NOMO-1 (cell line): ENCODE measurements at regions not wholly inside any gene's neighbourhood (a gene's known extent, or its start where the extent isn't known, plus 50 kb on each side); places are given as distances from the start of the nearest gene placed in this dataset.
"Not testable (repeated sequence)": the region's sequence is repeated elsewhere in the genome, so short reads cannot be mapped to it uniquely, and the experiment has no call there.

Experiments
- DNase-seq, 2 experiments: peaks; one replicate each; lab custom pipeline; 2025; ENCODE audit not compliant: unreplicated experiment in 2 of 2; lab: John Stamatoyannopoulos, UW

DNA sequence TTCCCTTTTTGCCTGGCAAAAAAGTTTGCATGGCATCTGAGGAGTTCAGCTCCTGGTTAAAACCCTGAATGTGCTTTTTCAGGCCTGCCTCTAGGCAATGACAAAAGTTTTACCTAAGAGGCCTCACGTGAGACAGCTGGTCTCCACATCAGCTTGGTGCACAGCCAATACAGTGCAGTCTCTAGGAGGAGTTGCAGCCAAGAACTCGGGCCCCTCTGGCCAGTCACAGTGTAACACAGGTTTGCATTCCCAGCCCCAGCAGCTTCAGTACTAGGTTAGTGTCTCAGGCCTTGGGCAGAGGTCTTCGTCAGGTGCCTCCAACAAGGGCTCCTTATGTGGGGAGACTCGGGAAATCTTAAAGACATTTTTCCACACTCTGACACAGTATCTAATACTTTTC lies 771.7 kb downstream of the SORCS1 start:
- DNase-seq = no peak

DNA sequence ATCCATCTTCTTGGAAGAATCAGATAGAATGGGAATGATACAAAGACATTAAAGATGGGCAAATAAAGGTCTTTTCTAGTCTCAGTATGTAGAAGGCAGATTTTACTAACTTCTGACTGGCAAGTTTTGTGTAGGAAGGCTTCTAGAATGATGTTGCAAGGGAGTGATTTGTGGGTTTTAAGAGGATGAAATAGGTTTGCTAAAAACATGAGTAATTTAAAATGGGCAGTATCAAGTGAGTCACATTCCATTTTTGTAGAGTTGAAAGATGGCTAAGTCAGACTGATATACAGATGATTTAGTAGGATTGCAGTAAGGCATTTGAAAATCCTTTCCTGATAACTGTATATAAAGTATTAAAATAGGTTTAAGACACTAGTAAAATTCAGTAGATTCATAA lies 777.4 kb downstream of the SORCS1 start:
- DNase-seq = no peak

DNA sequence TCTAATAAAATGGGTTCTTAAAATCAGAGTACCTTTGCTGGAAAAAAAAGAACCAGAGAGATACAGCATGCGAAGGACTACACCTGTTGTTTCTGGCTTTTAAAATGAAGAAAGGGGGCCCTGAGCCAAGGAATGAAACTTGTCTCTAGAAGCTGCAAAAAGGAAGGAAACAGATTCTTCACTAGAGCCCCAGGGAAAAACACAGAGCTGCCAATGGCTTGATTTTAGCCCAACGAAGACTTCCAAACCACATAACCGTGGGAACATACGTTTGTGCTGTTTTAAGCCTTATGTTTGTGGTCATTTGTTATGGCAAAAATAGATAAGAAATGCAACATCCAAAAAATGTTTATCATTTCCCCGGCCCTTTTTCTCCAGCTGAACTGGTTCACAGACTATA lies 780.0 kb downstream of the SORCS1 start:
- no peak for DNase-seq

DNA sequence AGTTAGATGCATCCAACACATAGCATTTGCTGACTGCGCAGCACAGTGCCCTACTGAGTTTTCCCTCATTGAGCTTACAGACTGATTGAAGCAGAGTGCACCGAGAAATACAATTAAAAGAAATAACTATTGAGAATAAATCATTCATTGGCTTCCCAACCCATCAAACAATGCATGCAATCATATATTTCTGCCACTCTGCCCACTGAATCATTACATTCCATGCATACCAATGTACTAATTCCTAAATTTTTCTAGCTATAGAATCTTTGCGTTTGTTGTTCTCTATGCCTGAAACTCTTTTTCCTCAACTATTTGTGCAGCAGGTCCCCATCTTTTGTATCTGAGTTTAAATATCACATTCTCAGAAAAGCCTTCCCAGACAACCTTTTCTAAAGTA lies 783.8 kb downstream of the SORCS1 start:
- no peak for DNase-seq

DNA sequence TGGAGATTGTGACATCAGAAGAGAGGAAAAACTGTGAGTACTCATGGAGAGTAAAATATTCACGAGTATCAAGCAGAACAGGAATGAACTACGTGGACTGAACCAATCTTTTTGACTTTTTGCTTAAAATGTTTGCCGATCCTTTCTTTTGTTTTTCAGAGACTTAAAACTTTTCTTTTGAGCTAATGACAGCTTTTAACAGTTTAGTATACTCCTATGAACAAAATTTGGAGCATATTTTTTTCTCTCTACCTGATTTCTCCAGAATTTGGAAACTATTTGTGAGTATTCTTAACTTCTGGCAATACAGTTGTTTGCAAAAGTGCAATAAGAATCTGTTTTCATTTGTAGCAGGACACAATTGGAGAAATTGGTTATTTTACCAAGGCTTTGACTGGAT lies 786.3 kb downstream of the SORCS1 start:
- DNase-seq = no peak

DNA sequence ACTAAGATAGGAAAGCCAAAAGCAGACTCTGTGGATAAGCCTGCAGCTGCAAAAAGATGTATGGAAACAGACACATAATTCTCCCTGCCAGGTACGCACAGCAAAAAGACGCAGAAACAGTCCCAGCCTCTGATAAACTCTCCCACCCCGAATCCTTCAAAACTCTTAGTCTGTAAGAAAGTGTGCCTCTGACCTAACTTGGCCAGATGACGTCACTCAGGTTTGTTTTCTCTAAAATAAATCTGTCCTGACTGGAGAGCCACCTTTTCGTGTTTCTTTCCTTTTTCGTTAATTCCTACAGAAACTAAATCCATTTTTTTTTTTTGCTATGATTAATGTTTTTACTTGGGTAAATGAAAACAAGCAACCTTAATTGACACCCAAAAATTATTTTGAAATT lies 793.8 kb downstream of the SORCS1 start:
- DNase-seq = no peak

DNA sequence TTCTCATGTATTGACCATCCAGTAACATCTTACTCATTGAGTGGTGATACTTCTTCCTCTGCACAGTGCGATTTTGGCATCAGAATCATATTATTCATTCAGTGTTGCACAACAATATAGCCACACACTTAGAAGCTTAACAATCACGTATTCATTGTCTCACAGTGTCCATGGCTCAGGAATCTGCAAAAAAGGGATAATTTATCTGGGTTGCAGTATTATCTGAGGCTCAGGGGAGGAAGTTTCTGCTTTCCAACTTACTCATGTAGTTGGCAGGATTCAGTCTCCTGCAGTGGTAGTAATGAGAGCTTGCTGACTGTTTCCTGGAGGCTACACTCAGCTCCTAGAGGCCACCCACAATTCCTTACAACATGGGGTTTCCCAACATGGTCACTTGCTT lies 803.6 kb downstream of the SORCS1 start:
- DNase-seq = no peak

DNA sequence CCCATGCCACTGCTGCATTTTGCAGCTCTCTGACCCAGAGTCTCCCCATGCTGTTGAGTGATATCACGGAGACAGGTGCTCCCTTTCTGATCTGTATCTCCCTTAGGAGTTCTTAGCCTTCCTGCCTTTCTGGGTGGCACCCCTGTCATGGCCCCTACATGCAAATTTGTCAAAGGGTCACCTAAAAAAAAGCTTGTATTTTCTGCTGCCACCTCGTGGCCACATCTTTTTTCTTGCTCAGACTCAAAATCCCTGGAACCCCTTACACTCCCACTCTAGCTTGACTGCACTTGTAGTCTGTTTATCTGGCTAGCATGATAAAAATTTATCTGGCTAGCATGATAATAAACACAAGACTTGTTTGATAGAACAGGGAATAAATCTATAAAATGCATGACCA lies 809.1 kb downstream of the SORCS1 start:
- DNase-seq = no peak

DNA sequence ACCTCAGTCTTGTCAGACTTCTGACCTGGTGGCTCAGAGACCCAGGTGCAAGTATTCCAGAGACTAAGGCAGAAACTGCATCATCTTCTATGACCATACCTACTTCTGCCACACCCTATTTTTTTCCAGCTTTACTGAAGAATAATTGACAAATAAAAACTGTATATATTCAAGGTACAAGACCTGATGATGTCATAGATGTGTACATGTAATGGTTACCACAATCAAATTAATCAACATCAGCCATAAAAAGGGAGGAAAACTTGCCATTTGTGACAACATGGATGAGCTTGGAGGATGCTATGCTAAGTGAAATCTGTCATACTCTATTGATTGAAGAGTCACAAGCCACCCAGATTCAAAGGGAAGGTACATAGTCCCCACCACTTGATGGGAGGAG lies 815.6 kb downstream of the SORCS1 start:
- DNase-seq = no peak

DNA sequence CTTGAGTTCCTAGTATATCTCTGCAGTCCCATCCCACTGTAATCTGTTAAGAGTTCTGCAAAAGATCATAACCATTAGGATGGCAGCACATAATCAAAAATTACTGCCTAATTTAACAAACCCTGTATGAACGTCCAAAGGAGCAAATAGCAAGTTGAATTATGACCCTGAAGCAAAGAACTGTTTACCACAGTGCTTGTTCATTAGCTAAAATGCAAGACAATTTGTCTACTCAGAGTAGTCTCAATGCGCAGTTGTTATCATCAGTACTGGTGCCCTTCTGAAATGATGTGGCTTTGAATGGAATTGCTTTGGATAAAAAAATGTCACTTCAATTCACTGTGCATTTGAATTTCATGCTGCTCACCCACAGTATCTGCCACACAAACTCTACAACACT lies 817.0 kb downstream of the SORCS1 start:
- DNase-seq = no peak

DNA sequence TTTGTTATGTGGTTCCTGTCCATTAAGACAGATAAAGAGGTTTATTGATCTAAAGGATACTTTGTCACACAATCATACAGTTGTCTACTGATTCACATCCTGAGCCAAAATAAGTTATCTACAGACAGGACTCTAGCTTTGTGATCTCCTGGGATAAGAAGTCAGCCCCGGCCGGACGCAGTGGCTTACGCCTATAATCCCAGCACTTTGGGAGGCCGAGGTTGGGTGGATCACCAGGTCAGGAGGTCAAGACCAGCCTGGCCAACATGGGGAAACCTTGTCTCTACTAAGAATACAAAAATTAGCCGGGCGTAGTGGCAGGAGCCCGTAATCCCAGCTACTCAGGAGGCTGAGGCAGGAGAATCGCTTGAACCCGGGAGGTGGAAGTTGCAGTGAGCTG lies 821.0 kb downstream of the SORCS1 start:
- not testable (repeated sequence) for DNase-seq

DNA sequence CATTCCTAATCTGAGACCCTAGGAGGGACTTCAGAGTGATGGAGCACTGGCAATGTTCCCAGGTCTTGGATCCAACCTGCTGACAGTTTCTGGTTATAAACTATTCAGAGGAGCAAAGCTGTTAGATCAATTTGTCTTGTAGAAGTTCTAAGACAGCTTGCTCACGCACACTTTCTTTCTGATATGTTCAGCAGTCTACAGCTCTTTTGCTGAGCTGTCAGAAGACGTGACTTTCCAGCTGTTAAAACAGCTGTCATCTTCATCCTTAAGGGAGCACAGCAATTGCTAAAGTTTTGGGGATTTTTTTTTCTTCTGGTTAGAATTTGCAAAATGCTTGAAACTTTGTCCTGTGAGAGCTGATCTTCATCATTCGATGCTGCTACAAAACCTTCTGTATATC lies 823.1 kb downstream of the SORCS1 start:
- no peak for DNase-seq

DNA sequence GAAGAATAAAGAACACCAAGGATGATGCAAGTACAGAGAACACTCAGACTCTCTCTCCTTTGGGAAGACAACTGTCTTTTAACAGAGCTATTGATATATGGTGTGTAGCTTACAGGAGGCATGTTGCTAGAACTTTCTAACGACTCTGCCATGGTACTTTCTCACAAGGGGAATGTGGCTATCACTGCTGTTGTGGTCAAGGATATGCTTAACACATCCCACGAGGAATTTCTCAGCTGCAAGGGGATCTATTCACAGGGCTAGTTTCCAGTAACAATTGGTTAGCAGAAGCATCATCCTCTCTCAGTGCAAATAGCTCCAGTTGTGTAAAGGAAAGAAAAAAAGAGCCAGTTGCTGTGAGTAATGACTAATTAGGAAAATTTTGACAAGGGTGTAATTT lies 826.0 kb downstream of the SORCS1 start:
- DNase-seq = no peak

DNA sequence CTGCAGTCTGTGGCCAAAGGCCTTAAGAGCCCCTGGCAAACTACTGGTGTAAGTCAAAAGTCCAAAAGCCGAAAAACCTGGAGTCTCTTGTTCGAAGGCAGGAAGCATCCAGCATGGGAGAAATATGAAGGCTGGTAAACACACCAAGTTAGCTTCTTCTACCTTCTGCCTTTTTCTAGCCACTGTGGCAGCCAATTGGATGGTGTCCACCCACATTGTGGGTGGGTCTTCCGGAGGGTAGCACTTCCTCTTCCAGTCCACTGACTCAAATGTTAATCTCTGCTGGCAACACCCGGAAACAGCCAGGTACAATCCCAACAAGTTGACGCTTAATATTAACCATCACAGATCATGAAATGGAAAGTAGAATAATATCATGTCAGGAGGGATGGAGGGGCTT lies 827.6 kb downstream of the SORCS1 start:
- no peak for DNase-seq

DNA sequence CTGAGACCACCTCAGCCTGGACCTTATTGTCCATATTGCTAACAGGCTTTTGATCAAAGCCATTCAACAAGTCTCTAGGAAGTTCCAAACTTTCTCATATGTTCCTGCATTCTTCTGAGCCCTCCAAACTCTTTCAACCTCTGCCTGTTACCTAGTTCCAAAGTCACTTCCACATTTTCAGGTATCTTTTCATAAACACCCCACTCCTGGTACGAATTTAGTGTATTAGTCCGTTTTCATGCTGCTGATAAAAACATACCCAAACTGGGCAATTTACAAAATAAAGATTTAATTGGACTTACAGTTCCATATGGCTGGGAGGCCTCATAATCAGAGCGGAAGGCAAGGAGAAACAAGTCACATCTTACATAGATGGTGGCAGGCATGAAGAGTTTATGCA lies 836.8 kb downstream of the SORCS1 start:
- DNase-seq = no peak

DNA sequence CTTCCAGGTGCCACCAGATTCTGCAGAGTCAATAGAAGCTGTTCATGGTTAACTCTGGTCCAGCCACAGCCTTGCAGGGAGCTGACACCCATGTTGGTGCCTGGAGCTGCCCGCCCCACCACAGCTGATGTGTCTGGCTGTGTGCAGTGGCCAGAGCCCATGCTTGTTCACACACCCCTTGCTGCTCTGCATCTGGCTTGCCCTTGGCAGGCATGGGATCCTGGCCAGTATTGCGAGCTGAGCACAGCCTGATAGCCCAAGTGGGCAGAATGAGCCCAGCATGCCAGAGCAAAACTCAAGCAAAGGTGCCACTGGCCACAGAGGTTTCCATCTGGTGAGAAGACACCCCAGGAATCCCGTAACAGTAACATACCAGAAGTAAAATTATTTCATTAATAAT lies 843.6 kb downstream of the SORCS1 start:
- no peak for DNase-seq

DNA sequence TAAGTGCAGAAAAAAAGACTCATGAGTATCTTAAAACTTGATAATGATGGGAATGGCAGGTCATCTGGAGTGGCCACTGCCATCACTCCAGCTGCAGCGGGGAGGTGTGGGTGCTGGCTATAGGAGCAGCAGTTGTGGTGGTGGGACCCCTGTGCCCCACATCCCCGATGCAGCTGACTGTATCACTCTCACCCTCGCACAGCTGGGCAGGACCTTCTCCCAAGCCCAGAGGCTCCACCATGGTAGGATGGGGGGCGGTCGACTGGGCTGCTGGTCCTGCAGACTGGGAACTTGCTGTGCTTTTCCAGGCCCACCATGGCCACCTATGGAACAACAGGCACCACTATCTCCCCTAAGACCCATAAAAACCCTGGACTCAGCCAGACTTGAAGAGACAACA lies 844.4 kb downstream of the SORCS1 start:
- no peak for DNase-seq

DNA sequence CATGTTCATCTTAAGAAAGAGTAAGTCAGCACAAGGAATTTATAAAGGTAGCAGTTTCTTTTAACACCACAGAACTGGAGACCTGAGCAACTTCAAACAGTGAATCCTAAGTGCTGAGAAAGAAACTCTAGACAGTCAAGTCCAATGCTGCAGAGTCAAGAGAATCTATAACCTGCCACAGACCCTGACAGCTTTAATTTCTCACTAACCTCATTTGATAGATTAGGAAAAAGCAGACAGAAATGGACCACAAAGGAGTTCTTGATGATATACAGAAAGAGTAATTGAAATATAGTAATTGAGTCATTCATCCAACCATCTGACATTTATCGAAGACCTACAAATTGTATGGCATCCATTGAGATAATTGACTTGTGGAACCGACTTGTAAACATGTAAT lies 847.0 kb downstream of the SORCS1 start:
- no peak for DNase-seq

DNA sequence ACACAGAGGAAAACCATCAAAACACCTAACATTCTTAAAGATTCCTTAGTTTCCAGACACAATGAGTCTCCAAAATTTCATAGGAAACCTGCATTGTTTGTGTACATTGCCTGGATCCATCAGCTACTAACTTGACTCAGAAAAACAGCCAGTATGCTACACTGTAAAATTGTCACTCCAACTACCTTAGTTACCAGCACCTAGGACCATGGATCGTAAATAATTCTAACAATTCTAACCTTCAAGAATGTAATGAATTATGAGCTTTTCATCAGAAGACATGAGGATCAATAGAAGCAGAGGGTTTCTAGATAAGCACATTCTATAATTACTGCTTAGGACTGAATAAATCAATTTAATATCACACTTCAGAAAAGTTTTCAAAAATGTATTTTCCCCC lies 851.5 kb downstream of the SORCS1 start:
- no peak for DNase-seq

DNA sequence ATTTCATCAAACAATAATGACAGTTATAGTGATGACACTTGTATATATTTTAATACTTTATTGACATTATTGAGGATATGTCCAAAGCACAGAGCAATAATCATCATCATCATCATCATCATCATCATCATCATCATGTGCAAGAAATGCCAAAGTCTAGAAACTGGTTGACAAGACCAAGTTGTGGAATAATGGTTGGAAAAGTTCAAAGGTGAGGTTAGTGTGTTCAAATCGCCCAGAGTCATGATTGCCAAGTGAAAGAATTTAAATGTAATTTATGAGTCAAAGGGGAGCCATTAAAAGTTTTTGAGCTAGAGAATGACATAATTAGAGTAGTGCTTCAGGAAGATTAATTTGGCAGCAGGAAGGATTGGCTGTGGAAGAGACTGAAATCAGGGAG lies 852.4 kb downstream of the SORCS1 start:
- no peak for DNase-seq

DNA sequence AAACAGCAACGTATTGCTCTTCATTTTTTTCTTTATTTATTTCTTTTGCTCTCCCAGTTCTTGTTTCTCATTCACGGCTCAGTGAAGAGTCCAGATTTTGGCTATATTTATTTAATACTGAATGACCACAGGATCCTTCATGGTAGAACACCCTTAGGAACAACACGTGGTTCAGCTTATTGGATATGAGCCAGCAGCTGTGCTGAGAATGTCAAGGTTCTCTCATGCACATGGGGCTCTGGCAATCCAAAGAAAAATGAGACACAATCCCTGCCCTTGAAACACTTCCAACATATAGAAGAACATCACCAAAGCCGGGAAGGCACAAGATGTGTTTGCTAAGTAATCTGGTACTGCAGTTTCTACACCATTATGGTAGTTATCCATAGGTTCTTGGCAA lies 852.9 kb downstream of the SORCS1 start:
- no peak for DNase-seq

DNA sequence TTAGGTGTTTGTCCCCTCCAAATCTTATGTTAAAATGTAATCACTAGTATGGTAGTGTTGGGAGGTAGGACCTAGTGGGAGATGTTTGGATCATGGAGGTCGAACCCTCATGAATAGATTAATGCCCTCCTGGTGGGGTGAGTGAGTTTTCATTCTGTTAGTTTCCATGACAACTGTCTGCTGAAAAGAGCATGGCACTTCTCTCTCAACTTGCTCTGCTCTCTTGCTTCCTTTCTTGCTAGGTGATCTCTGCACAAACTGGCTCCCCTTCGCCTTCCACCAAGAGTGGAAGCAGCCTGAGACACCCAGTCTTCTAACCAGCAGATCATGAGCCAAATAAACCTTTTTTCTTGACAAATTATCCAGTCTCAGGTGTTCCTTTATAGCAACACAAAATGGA lies 853.9 kb downstream of the SORCS1 start:
- no peak for DNase-seq

DNA sequence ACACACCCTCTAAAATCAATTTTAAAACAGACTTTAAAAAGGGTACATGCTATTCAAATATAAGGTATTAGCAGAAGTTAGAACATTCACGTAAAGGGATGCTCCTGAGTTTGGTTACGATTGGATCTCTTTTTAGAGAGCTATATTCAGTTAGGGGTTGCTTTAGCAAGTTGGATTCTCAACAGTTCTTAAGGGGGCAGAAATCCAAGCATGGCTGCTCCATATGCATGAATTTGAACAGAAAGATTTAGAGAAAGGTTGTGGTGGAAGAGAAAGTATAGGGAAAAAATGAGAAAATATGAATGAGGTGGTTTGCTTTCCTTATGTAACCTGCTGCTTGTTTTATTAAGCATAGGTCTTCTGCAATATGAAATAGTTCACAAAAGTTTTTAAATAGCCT lies 855.1 kb downstream of the SORCS1 start:
- DNase-seq = no peak

DNA sequence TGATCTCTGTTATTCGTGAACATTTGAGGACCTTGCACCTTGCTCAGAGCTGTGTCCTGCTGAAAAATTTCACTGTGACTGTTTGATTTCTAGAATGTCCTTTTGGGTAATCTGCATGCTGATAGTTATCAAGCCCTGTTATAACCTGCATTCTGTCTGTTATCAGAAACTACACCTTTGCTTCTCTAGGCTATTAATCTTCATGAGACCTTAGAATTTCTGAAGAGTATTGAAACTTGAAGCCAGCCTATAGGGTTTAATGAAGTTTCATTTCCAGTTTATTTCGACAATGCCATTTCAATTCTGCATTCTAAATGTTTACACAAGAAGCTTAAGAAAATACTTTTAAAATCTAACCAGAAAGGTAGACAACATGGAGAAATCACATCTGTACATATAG lies 856.2 kb downstream of the SORCS1 start:
- DNase-seq = no peak
